Neural cell (in vitro differentiated cells): ENCODE measurements at regions not wholly inside any gene's neighbourhood (a gene's known extent, or its start where the extent isn't known, plus 50 kb on each side); places are given as distances from the start of the nearest gene placed in this dataset.

Experiments
- H2AFZ ChIP-seq: fragments of 200-600, 300-800 bp; sonication (generic), shearing (Covaris generic); 2 replicates; pipeline ENCODE4 v1.6.0; 2014; ENCODE audit warnings: low read depth, mild to moderate bottlenecking, antibody characterized with exemption, low read length, moderate library complexity
- H3F3A ChIP-seq: fragments of 200-600 bp; shearing (Covaris generic); 2 replicates; pipeline ENCODE4 v1.6.1; 2016; ENCODE audit warnings: mild to moderate bottlenecking, moderate library complexity, mixed read lengths, antibody characterized with exemption, low read length; ENCODE audit not compliant: insufficient read depth, poor library complexity, severe bottlenecking
- H3K27ac ChIP-seq: fragments of 200-600, 300-800 bp; sonication (generic), shearing (Covaris generic); 2 replicates; pipeline ENCODE4 v1.5.1; 2014; ENCODE audit warnings: mild to moderate bottlenecking, low read length, moderate library complexity
- H3K27me3 ChIP-seq: fragments of 300-800, 200-600 bp; sonication (generic), shearing (Covaris generic); 2 replicates; pipeline ENCODE4 v1.6.0; 2014; ENCODE audit warnings: mild to moderate bottlenecking, low read depth, low read length, moderate library complexity; ENCODE audit not compliant: insufficient read depth
- H3K36me3 ChIP-seq: fragments of 300-800, 200-600 bp; sonication (generic), shearing (Covaris generic); 2 replicates; pipeline ENCODE4 v1.5.1; 2014; ENCODE audit warnings: mild to moderate bottlenecking, antibody characterized with exemption, low read length, moderate library complexity; ENCODE audit not compliant: insufficient read depth
- H3K4me2 ChIP-seq: fragments of 300-800, 200-600 bp; sonication (generic), shearing (Covaris generic); 2 replicates; pipeline ENCODE4 v1.6.0; 2014; ENCODE audit warnings: mild to moderate bottlenecking, low read length
- H3K4me3 ChIP-seq: fragments of 300-800, 200-600 bp; sonication (generic), shearing (Covaris generic); 2 replicates; pipeline ENCODE4 v1.5.1; 2014; ENCODE audit warnings: mild to moderate bottlenecking, low read length, moderate library complexity
- H3K79me2 ChIP-seq: fragments of 200-600 bp; shearing (Covaris generic); replicated peaks from 2 replicates; pipeline ENCODE4 v1.6.0; 2014; ENCODE audit warnings: mild to moderate bottlenecking, low read length, moderate library complexity; ENCODE audit not compliant: insufficient read depth
- H3K9ac ChIP-seq: fragments of 300-800, 200-600 bp; sonication (generic), shearing (Covaris generic); 2 replicates; pipeline ENCODE4 v1.6.1; 2016; ENCODE audit warnings: mild to moderate bottlenecking, low read length, mixed read lengths
- H3K9me2 ChIP-seq: fragments of 200-600 bp; shearing (Covaris generic); 2 replicates; pipeline ENCODE4 v1.6.1; 2016; ENCODE audit warnings: mild to moderate bottlenecking, low read length, mixed read lengths; ENCODE audit not compliant: insufficient read depth
- H3K9me3 ChIP-seq: fragments of 200-600, 300-800 bp; sonication (generic), shearing (Covaris generic); 2 replicates; pipeline ENCODE4 v1.6.1; 2016; ENCODE audit warnings: mild to moderate bottlenecking, mixed run types, low read length, moderate library complexity, mixed read lengths
- H4K20me1 ChIP-seq: fragments of 200-600 bp; shearing (Covaris generic); 2 replicates; pipeline ENCODE4 v1.6.1; 2016; ENCODE audit warnings: mild to moderate bottlenecking, mixed run types; ENCODE audit not compliant: insufficient read depth
- CTCF ChIP-seq: fragments of 450-650 bp; IDR thresholded peaks from 2 replicates; pipeline ENCODE4 v1.5.1; 2014; ENCODE audit warnings: antibody characterized with exemption, mild to moderate bottlenecking, moderate library complexity; ENCODE audit not compliant: poor library complexity, severe bottlenecking
- EP300 ChIP-seq: fragments of 450-650 bp; conservative IDR thresholded peaks from 2 replicates; pipeline ENCODE4 v1.6.1; 2014; ENCODE audit warnings: antibody characterized with exemption, mild to moderate bottlenecking, moderate library complexity; ENCODE audit not compliant: poor library complexity, severe bottlenecking
- EZH2 ChIP-seq: fragments of 200-600, 300-800 bp; shearing (Covaris generic), sonication (generic); IDR thresholded peaks from 2 replicates; pipeline ENCODE4 v1.6.1; 2014; ENCODE audit warnings: antibody characterized with exemption, low read length, borderline replicate concordance, mild to moderate bottlenecking; ENCODE audit not compliant: insufficient read depth, poor library complexity, severe bottlenecking
- MXI1 ChIP-seq: fragments of 450-650 bp; conservative IDR thresholded peaks from 2 replicates; pipeline ENCODE4 v1.6.1; 2014; ENCODE audit warnings: antibody characterized with exemption, mild to moderate bottlenecking; ENCODE audit not compliant: poor library complexity, severe bottlenecking
- POLR2AphosphoS5 ChIP-seq: IDR thresholded peaks from 2 replicates; pipeline ENCODE4 v1.6.1; 2012
- RAD21 ChIP-seq: fragments of 450-650 bp; conservative IDR thresholded peaks from 2 replicates; pipeline ENCODE4 v1.6.1; 2014; ENCODE audit warnings: antibody characterized with exemption, mild to moderate bottlenecking, moderate library complexity
- REST ChIP-seq: IDR thresholded peaks from 2 replicates; pipeline ENCODE4 v1.6.1; 2012; ENCODE audit warnings: borderline replicate concordance
- SMC3 ChIP-seq: fragments of 450-650 bp; conservative IDR thresholded peaks from 2 replicates; pipeline ENCODE4 v1.6.1; 2014; ENCODE audit warnings: antibody characterized with exemption, mild to moderate bottlenecking, moderate library complexity; ENCODE audit not compliant: poor library complexity
- TAF1 ChIP-seq: IDR thresholded peaks from 2 replicates; pipeline ENCODE4 v1.6.1; 2012; ENCODE audit warnings: low read depth

GRCh38 chr18:1496096-1496495 is 591.4 kb downstream of the ADCYAP1 start:
- no peaks in the 10 kb centered on the region for H3K36me3 ChIP-seq
- H3K4me3 ChIP-seq = no peak overlapping the region
- no peak overlapping the region for H3K9ac ChIP-seq
- no peak overlapping the region for H2AFZ ChIP-seq
- H3K9me3 ChIP-seq = no peaks in the 10 kb centered on the region
- H3K27me3 ChIP-seq = no peaks in the 10 kb centered on the region
- no peaks in the 10 kb centered on the region for H4K20me1 ChIP-seq
- H3K4me2 ChIP-seq = no peak overlapping the region
- H3K79me2 ChIP-seq = no peaks in the 10 kb centered on the region
- TF ChIP-seq MXI1 (no peak), POLR2AphosphoS5 (no peak), RAD21 (no peak), CTCF (no peak), EP300 (no peak), EZH2 (no peak), TAF1 (no peak), REST (no peak), SMC3 (no peak)
- H3K9me2 ChIP-seq = no peaks in the 10 kb centered on the region
- no peak overlapping the region for H3K27ac ChIP-seq
- H3F3A ChIP-seq = no peaks in the 10 kb centered on the region

DNA sequence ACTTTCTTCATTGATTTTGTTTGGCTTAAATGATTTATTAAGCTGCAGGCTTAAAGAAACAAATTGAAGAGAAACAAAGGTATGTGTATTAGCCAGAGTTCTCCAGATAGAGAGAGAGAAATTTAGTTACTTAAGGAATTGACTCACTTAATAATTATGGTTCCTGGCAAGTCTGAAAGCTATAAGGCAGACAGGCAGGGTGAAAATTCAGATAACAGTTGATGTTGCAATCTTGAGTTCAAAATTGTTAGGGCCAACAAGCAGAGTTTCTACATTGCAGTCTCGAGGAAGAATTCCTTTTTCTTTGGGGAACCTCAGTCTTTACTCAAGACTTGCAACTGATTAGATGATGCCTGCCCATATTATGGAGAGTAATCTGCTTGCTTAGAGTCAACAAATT is 593.5 kb downstream of the ADCYAP1 start:
- Histone ChIP-seq H3K9me2 (no peaks in the 10 kb centered on the region), H3K36me3 (no peaks in the 10 kb centered on the region), H3F3A (no peaks in the 10 kb centered on the region), H3K27me3 (no peaks in the 10 kb centered on the region), H3K9me3 (no peaks in the 10 kb centered on the region), H2AFZ (no peak overlapping the region), H3K4me3 (no peak overlapping the region), H3K9ac (no peak overlapping the region), H3K27ac (no peak overlapping the region), H3K4me2 (no peak overlapping the region), H4K20me1 (no peaks in the 10 kb centered on the region), H3K79me2 (no peaks in the 10 kb centered on the region)
- TF ChIP-seq MXI1 (no peak), CTCF (no peak), TAF1 (no peak), SMC3 (no peak), EP300 (no peak), RAD21 (no peak), REST (no peak), EZH2 (no peak), POLR2AphosphoS5 (no peak)
